ENCODE measurements at regions not wholly inside any gene's neighbourhood (a gene's known extent, or its start where the extent isn't known, plus 50 kb on each side); places are given as distances from the start of the nearest gene placed in this dataset.

DNA sequence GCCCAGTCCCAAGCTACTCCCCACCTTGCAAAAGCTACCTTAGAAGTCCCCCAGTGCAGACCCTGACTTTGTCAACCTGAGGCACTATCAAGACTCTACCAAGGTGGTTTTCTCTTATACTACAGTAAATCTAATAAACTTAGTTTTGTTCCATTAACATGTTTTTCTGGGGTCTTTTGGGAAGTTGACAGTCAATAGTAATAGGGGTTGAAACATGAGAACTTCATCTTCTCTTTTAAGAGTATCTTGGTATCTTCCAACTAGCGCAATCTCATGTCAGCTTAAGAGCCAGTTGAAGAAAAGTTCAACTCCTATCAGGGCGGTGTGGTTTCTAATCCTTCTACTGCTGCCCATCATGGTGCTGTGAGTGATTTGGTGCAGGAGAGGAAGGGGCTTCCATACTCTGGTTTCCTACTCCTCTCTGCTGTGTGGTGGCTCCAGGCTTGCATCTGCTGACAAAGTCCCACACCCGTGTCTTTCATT, 164.2 kb downstream of the FOXA2 start:
- FAIRE-seq (peak; percentile 58), DNase-seq (ENCODE audit: low read depth) (no peak)
- Histone ChIP-seq H3K27me3 (ENCODE audit: control insufficient read depth, insufficient read depth, low read length) (no peaks in the 10 kb centered on the region), H3K36me3 (ENCODE audit: control insufficient read depth, insufficient read depth, low read length) (no peaks in the 10 kb centered on the region), H3K4me3 (ENCODE audit: low read depth, low read length) (no peak overlapping the region)
- TF ChIP-seq, protein P1, sequence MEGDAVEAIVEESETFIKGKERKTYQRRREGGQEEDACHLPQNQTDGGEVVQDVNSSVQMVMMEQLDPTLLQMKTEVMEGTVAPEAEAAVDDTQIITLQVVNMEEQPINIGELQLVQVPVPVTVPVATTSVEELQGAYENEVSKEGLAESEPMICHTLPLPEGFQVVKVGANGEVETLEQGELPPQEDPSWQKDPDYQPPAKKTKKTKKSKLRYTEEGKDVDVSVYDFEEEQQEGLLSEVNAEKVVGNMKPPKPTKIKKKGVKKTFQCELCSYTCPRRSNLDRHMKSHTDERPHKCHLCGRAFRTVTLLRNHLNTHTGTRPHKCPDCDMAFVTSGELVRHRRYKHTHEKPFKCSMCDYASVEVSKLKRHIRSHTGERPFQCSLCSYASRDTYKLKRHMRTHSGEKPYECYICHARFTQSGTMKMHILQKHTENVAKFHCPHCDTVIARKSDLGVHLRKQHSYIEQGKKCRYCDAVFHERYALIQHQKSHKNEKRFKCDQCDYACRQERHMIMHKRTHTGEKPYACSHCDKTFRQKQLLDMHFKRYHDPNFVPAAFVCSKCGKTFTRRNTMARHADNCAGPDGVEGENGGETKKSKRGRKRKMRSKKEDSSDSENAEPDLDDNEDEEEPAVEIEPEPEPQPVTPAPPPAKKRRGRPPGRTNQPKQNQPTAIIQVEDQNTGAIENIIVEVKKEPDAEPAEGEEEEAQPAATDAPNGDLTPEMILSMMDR (IDR thresholded peaks at IDR 0.05; ENCODE audit: insufficient read depth, low read length, severe bottlenecking): no peak

DNA sequence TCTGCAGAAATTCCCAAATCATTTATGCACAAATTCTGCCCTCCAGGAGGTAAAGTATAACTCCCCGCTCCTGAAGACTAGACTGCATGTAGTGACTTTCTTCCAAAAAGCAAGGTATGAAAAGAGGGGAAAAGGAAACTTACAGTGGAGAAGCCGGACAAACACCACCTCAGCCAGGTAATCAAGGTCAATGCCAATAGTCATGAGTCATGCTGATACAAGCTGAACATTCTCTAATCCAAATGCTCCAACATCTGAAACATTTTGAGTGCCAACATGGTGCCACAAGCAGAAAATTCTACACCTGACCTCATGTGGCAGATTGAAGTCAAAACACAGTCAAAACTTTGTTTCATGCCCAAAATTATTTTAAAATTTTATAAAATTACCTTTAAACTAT, 165.6 kb downstream of the FOXA2 start:
- Histone ChIP-seq H3K27me3 (ENCODE audit: control insufficient read depth, insufficient read depth, low read length) (no peaks in the 10 kb centered on the region), H3K4me3 (ENCODE audit: low read depth, low read length) (no peak overlapping the region), H3K36me3 (ENCODE audit: control insufficient read depth, insufficient read depth, low read length) (no peaks in the 10 kb centered on the region)
- no peak for FAIRE-seq
- TF ChIP-seq, protein P1 (IDR thresholded peaks at IDR 0.05; ENCODE audit: insufficient read depth, low read length, severe bottlenecking): no peak
- DNase-seq (ENCODE audit: low read depth): peak; percentile 48

DNA sequence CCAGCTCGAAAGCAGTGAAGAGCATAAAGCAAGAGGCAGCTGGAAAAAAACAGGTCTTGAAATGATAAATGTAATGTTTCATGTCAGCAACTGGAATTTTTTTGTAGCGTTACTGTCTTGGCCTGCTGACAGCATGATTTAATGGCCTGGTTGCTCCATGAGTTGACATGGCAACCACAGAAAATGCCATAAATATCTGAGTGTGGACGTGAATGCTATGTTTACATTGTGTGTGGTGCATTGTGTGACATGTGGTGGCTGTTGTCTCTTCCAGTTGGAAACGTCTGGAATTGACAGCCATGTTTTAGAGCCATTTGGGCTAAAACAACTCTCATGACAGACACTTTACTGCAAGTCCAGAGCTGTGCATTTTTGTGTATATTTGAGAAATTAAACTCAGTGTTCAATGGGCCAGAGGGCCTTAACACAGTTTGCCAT, 170.0 kb downstream of the FOXA2 start:
- H3K4me3 ChIP-seq (ENCODE audit: low read depth, low read length): no peak overlapping the region
- H3K36me3 ChIP-seq (ENCODE audit: control insufficient read depth, insufficient read depth, low read length): no peaks in the 10 kb centered on the region
- no peaks in the 10 kb centered on the region for H3K27me3 ChIP-seq (ENCODE audit: control insufficient read depth, insufficient read depth, low read length)
- TF ChIP-seq, protein P1 (IDR thresholded peaks at IDR 0.05; ENCODE audit: insufficient read depth, low read length, severe bottlenecking): no peak
- DNase-seq (ENCODE audit: low read depth) (no peak), FAIRE-seq (no peak)

DNA sequence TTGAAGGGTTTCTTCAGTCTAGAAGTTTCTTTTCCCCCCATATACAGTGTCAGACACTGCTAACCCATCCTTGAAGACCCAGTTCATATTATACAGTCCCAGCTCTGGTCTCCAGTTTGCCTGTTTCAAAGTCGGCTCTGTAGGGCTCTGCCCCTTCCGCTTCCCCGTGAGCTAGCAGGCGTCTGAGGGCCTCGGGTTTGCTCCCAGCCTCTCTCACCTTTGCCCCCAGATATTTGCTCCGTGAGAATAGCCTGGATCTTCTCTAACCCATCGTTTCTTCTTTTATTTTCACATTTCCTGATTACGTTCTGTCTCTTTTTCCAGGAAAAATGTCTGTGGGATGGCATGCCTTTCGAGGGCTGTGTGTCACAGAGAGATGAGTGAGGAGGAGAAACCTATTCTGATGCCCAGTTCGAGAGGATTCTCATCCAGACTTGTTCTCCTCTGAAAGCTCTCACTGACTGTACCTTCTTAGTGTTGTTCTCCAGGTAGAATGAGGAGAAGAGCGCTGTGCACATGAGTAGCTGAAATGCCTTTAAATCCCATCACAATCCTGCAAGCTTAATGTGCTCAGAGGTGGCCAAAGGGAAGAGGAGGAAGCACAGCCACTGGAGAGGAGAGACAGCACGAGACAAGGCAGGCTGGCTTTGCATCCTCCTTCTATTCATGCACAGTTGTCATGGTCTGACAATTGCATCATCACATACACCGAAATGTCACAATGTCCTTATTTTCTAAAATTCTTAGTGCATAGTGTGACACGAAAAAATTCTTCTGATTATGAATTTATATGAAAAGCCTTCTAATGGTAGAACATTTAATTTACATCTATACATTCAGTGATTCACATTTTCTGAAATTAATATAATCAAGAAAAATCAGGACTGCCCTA, 171.1 kb downstream of the FOXA2 start:
- no peak for FAIRE-seq

DNA sequence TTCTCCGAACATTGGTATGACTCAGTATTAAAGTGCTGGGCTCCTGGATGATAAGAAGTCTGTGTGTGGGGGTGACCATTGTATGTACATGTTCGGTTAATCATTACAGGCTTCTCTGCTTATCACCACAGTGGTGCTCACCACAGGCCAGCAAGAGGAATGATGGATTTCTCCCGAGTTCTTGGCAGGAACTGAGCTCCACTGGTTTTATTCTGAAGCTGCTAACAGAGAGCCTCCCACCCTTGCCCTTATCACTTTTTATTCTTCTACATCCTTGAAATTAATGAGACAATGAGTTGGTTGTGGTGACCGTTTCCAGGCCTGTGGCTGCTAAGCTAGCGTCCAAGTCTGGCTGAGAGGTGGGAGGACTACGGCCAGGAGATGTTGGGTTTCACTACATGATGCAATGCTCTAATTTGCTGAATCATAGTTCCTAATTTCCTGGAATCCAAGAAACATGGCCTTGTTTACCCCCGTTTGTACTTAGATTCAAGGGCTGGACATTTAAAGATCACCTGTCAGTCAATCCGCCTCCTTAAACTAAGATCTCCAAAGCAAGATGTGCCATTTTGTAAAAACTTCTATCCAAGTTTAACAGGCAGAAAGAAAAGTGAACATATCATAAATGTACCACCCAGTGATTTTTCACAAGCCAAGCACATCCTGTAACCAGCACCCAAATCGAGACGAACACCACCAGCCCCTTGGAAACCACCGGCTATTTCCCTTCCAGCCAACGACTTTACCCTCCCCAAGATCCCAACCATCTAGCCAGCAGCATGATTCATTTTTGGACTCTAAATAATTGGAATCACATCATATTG, 172.5 kb downstream of the FOXA2 start:
- TF ChIP-seq, protein P1 (IDR thresholded peaks at IDR 0.05; ENCODE audit: insufficient read depth, low read length, severe bottlenecking): no peak
- Histone ChIP-seq H3K36me3 (ENCODE audit: control insufficient read depth, insufficient read depth, low read length) (no peaks in the 10 kb centered on the region), H3K27me3 (ENCODE audit: control insufficient read depth, insufficient read depth, low read length) (no peaks in the 10 kb centered on the region), H3K4me3 (ENCODE audit: low read depth, low read length) (no peak overlapping the region)
- DNase-seq (ENCODE audit: low read depth) (peak; percentile 84), FAIRE-seq (no peak)

More for the DNA sequence above, 171.1 kb downstream of the FOXA2 start:
- Histone ChIP-seq H3K4me3 (ENCODE audit: low read depth, low read length) (no peak overlapping the region), H3K27me3 (ENCODE audit: control insufficient read depth, insufficient read depth, low read length) (no peaks in the 10 kb centered on the region), H3K36me3 (ENCODE audit: control insufficient read depth, insufficient read depth, low read length) (no peaks in the 10 kb centered on the region)
- TF ChIP-seq, protein P1 (IDR thresholded peaks at IDR 0.05; ENCODE audit: insufficient read depth, low read length, severe bottlenecking): no peak
- no peak for DNase-seq (ENCODE audit: low read depth)
